SK-N-SH (cell line): ENCODE measurements at regions not wholly inside any gene's neighbourhood (a gene's known extent, or its start where the extent isn't known, plus 50 kb on each side); places are given as distances from the start of the nearest gene placed in this dataset.

ENCODE experiments used
- CTCF ChIA-PET: fragments of 300-600, 350-600 bp; formaldehyde crosslinking; extraction: SDS; loops from one replicate; lab custom pipeline; 2021; lab: Yijun Ruan, JAX
- POLR2A ChIA-PET: fragments of 350-600 bp; sonication (Branson Sonifier 250); formaldehyde crosslinking; extraction: SDS; loops from one replicate; lab custom pipeline; 2020; ENCODE audit warnings: antibody characterized with exemption, inconsistent platforms; lab: Yijun Ruan, JAX
- DNase-seq: peaks from one replicate; pipeline ENCODE4 v3.0.0; 2012
- H2AFZ ChIP-seq: fragments of 200-600 bp; sonication (generic); 2 replicates; pipeline ENCODE4 v1.8.1; 2016; ENCODE audit warnings: antibody characterized with exemption, mild to moderate bottlenecking, low read depth
- H3F3A ChIP-seq: fragments of 200-600 bp; sonication (generic); replicated peaks from 2 replicates; pipeline ENCODE3; 2016; ENCODE audit warnings: antibody characterized with exemption, mild to moderate bottlenecking; ENCODE audit not compliant: insufficient read depth
- H3K27ac ChIP-seq, 2 experiments: fragments of 200-500 bp in 1 of 2; fragments of 200-600 bp in 1 of 2; sonication (Bioruptor generic) in 1 of 2; sonication (generic), shearing (Covaris generic) in 1 of 2; 2 replicates each; pipeline versions ENCODE4 v1.5.1 to v1.6.1; 2014 to 2016; ENCODE audit warnings: low read depth in 2 of 2, inconsistent platforms in 1 of 2, low read length in 1 of 2, mild to moderate bottlenecking in 1 of 2, mixed read lengths in 1 of 2
- H3K27me3 ChIP-seq: fragments of 200-600 bp; sonication (generic), shearing (Covaris generic); 2 replicates; pipeline ENCODE4 v1.6.1; 2016; ENCODE audit warnings: mixed run types; ENCODE audit not compliant: insufficient read depth
- H3K36me3 ChIP-seq, 2 experiments: fragments of 200-500 bp in 1 of 2; fragments of 200-600 bp in 1 of 2; sonication (Bioruptor generic) in 1 of 2; sonication (generic) in 1 of 2; replicated peaks in 1 of 2; 2 replicates each; pipeline versions ENCODE3 to v1.5.1; 2014 to 2016; ENCODE audit warnings: low read length in 1 of 2, mild to moderate bottlenecking in 1 of 2; ENCODE audit not compliant: insufficient read depth in 2 of 2, control insufficient read depth in 1 of 2
- H3K4me1 ChIP-seq, 2 experiments: fragments of 200-500 bp in 1 of 2; fragments of 200-600 bp in 1 of 2; sonication (Bioruptor generic) in 1 of 2; sonication (generic), shearing (Covaris generic) in 1 of 2; 2 replicates each; pipeline versions ENCODE4 v1.5.1 to v1.6.1; 2014 to 2016; ENCODE audit warnings: low read depth in 1 of 2, low read length in 1 of 2, mixed run types in 1 of 2; ENCODE audit not compliant: insufficient read depth in 2 of 2, control insufficient read depth in 1 of 2
- H3K4me2 ChIP-seq: fragments of 200-600 bp; sonication (generic), shearing (Covaris generic); 2 replicates; pipeline ENCODE4 v1.6.1; 2017; ENCODE audit warnings: mixed run types
- H3K4me3 ChIP-seq, 2 experiments: fragments of 200-500 bp in 1 of 2; fragments of 200-600 bp in 1 of 2; sonication (Bioruptor generic) in 1 of 2; sonication (generic), shearing (Covaris generic) in 1 of 2; 2 replicates each; pipeline versions ENCODE4 v1.5.1 to v1.8.1; 2014 to 2016; ENCODE audit warnings: low read depth in 2 of 2, inconsistent platforms in 1 of 2, low read length in 1 of 2, mild to moderate bottlenecking in 1 of 2, mixed read lengths in 1 of 2, moderate library complexity in 1 of 2
- H3K79me2 ChIP-seq: fragments of 200-600 bp; sonication (generic); 2 replicates; pipeline ENCODE4 v1.8.1; 2017; ENCODE audit warnings: mild to moderate bottlenecking; ENCODE audit not compliant: insufficient read depth
- H3K9ac ChIP-seq: fragments of 200-600 bp; sonication (generic); 2 replicates; pipeline ENCODE4 v1.6.1; 2017; ENCODE audit warnings: mixed run types
- H3K9me2 ChIP-seq: fragments of 200-600 bp; sonication (generic); 2 replicates; pipeline ENCODE4 v1.6.1; 2017; ENCODE audit warnings: mixed run types
- H3K9me3 ChIP-seq: fragments of 200-600 bp; sonication (generic); 2 replicates; pipeline ENCODE4 v1.6.1; 2017; ENCODE audit warnings: mixed run types, mild to moderate bottlenecking, moderate library complexity
- H4K20me1 ChIP-seq: fragments of 200-600 bp; sonication (generic); 2 replicates; pipeline ENCODE4 v1.6.1; 2017; ENCODE audit warnings: mild to moderate bottlenecking, mixed run types; ENCODE audit not compliant: insufficient read depth
- CHD2 ChIP-seq: fragments of 150-350 bp; IDR thresholded peaks from 2 replicates; pipeline ENCODE4 v1.6.1; 2018; ENCODE audit warnings: low read length; ENCODE audit not compliant: partially characterized antibody
- CTCF ChIP-seq: fragments of 200-600 bp; sonication (generic); IDR thresholded peaks from 2 replicates; pipeline ENCODE4 v1.6.1; 2017; ENCODE audit warnings: antibody characterized with exemption, mild to moderate bottlenecking, moderate library complexity
- EP300 ChIP-seq, 2 experiments: IDR thresholded peaks; 2 replicates each; pipeline versions ENCODE4 v1.4.0 to v1.6.1; 2012; ENCODE audit warnings: borderline replicate concordance in 1 of 2, low read depth in 1 of 2, low read length in 1 of 2
- GATA2 ChIP-seq: sonication (generic); formaldehyde crosslinking; IDR thresholded peaks from 2 replicates; pipeline ENCODE4 v1.5.0; 2020; ENCODE audit warnings: mild to moderate bottlenecking, missing genetic modification reagents
- IRF3 ChIP-seq: fragments of 150-350 bp; IDR thresholded peaks from 2 replicates; pipeline ENCODE4 v1.6.1; 2016; ENCODE audit warnings: mild to moderate bottlenecking, low read depth, low read length
- MAX ChIP-seq: IDR thresholded peaks from 2 replicates; pipeline ENCODE4 v1.4.0; 2012; ENCODE audit warnings: low read depth
- MEF2A ChIP-seq: IDR thresholded peaks from 2 replicates; pipeline ENCODE4 v1.4.0; 2012; ENCODE audit warnings: low read depth, borderline replicate concordance
- NRF1 ChIP-seq: IDR thresholded peaks from 2 replicates; pipeline ENCODE4 v1.6.1; 2012; ENCODE audit warnings: low read depth, mild to moderate bottlenecking, low read length
- PBX3 ChIP-seq: IDR thresholded peaks from 2 replicates; pipeline ENCODE4; 2012
- POLR2AphosphoS5 ChIP-seq: IDR thresholded peaks from 2 replicates; pipeline ENCODE4 v1.6.1; 2012; ENCODE audit warnings: low read depth, low read length
- RAD21 ChIP-seq: IDR thresholded peaks from 2 replicates; pipeline ENCODE4 v1.6.1; 2012; ENCODE audit warnings: mild to moderate bottlenecking, low read length
- REST ChIP-seq: IDR thresholded peaks from 2 replicates; pipeline ENCODE4 v1.6.1; 2012; ENCODE audit warnings: mild to moderate bottlenecking, low read depth, low read length, moderate library complexity
- RFX5 ChIP-seq: IDR thresholded peaks from 2 replicates; pipeline ENCODE4 v1.6.1; 2012; ENCODE audit warnings: mild to moderate bottlenecking, improper control_type of control experiment, low read length
- RXRA ChIP-seq: IDR thresholded peaks from 2 replicates; pipeline ENCODE4 v1.4.0; 2012; ENCODE audit warnings: low read depth, mild to moderate bottlenecking, borderline replicate concordance
- SIN3A ChIP-seq: IDR thresholded peaks from 2 replicates; pipeline ENCODE4 v1.6.1; 2012; ENCODE audit warnings: low read depth, mild to moderate bottlenecking, low read length, moderate library complexity, borderline replicate concordance
- ZBTB33 ChIP-seq: IDR thresholded peaks from 2 replicates; pipeline ENCODE4 v1.4.0; 2012; ENCODE audit warnings: low read depth, borderline replicate concordance

- CTCF ChIA-PET: no interaction called here
- H3K36me3 ChIP-seq: no peaks in the 10 kb centered on the region
- H3K27ac ChIP-seq: no peak overlapping the region
- POLR2A ChIA-PET: no interaction called here
- H3K4me1 ChIP-seq: no peaks in the 10 kb centered on the region
- no peak overlapping the region for H3K4me3 ChIP-seq
- H3K9me2 ChIP-seq: no peaks in the 10 kb centered on the region
- H4K20me1 ChIP-seq: no peaks in the 10 kb centered on the region
- H3F3A ChIP-seq: no peaks in the 10 kb centered on the region
- H3K4me2 ChIP-seq: no peak overlapping the region
- TF ChIP-seq PBX3 (no peak), REST (no peak), POLR2AphosphoS5 (no peak), ZBTB33 (no peak), CTCF (no peak), NRF1 (no peak), IRF3 (no peak), GATA2 (CRISPR knock-in tag) (no peak), SIN3A (no peak), RXRA (no peak), MEF2A (no peak), MAX (no peak), CHD2 (no peak), RFX5 (no peak), RAD21 (no peak), EP300 (IDR thresholded peaks at IDR 0.05; ENCODE audit: borderline replicate concordance in 1 of 2, low read depth in 1 of 2, low read length in 1 of 2) (no peak)
- H3K79me2 ChIP-seq: no peaks in the 10 kb centered on the region
- H2AFZ ChIP-seq: no peak overlapping the region; the same call in 1 of the 2 replicates
- no peak overlapping the region for H3K9ac ChIP-seq
- H3K9me3 ChIP-seq: no peaks in the 10 kb centered on the region
- H3K27me3 ChIP-seq: no peaks in the 10 kb centered on the region
- no peak for DNase-seq
Observed at GRCh38 chr3:86152620-86153019, 838.3 kb downstream of the VGLL3 start.
